ENCODE measurements at regions not wholly inside any gene's neighbourhood (a gene's known extent, or its start where the extent isn't known, plus 50 kb on each side); places are given as distances from the start of the nearest gene placed in this dataset.
"Not testable (repeated sequence)": the region's sequence is repeated elsewhere in the genome, so short reads cannot be mapped to it uniquely, and the experiment has no call there.

GRCh38 chr2:161070693-161071479, 89.3 kb upstream of the TANK start:
- TF ChIP-seq CTCF (IDR thresholded peaks at IDR 0.05; ENCODE audit: insufficient read depth in 1 of 2, low read depth in 1 of 2, low read length in 1 of 2, severe bottlenecking in 1 of 2, unreplicated experiment in 1 of 2), result no peak
- no peaks in the 10 kb centered on the region for H3K9me3 ChIP-seq
- ChIA-PET POLR2A (no interaction called here), CTCF (no interaction called here)
- Mint-ChIP-seq H3K36me3 (ENCODE audit: insufficient read depth, unreplicated experiment) (no peaks in the 10 kb centered on the region), H3K27ac (ENCODE audit: unreplicated experiment) (no peak overlapping the region), H3K4me1 (ENCODE audit: low read depth, unreplicated experiment) (no peaks in the 10 kb centered on the region), H3K9me3 (ENCODE audit: unreplicated experiment) (no peaks in the 10 kb centered on the region), H3K4me3 (ENCODE audit: unreplicated experiment) (no peak overlapping the region), H3K27me3 (ENCODE audit: insufficient read depth, unreplicated experiment) (no peaks in the 10 kb centered on the region)
- H3K4me1 ChIP-seq, result no peaks in the 10 kb centered on the region
- DNase-seq, result no peak
- H3K27me3 ChIP-seq (replicated peaks; ENCODE audit: control insufficient read depth, insufficient read depth, low read length), result no peaks in the 10 kb centered on the region
- no TSS peak for BruUV-seq (replicated peaks)
- H3K36me3 ChIP-seq (ENCODE audit: control insufficient read depth, insufficient read depth, low read length), result no peaks in the 10 kb centered on the region
- no peak overlapping the region for H3K4me3 ChIP-seq (ENCODE audit: low read depth, low read length)
- intact Hi-C loops (cut with micrococcal nuclease; ENCODE audit: unreplicated experiment), result no loop called here

GRCh38 chr2:161072436-161072835, 87.8 kb upstream of the TANK start:
- not testable (repeated sequence) for BruUV-seq (replicated peaks)

GRCh38 chr2:161075701-161076100, 84.5 kb upstream of the TANK start:
- TF ChIP-seq CTCF (IDR thresholded peaks at IDR 0.05; ENCODE audit: insufficient read depth in 1 of 2, low read depth in 1 of 2, low read length in 1 of 2, severe bottlenecking in 1 of 2, unreplicated experiment in 1 of 2), result no peak
- CTCF ChIA-PET, result no interaction called here
- no peaks in the 10 kb centered on the region for H3K9me3 ChIP-seq
- Mint-ChIP-seq H3K36me3 (ENCODE audit: insufficient read depth, unreplicated experiment) (no peaks in the 10 kb centered on the region), H3K27me3 (ENCODE audit: insufficient read depth, unreplicated experiment) (no peaks in the 10 kb centered on the region), H3K4me1 (ENCODE audit: low read depth, unreplicated experiment) (no peaks in the 10 kb centered on the region), H3K27ac (ENCODE audit: unreplicated experiment) (no peak overlapping the region), H3K4me3 (ENCODE audit: unreplicated experiment) (no peak overlapping the region), H3K9me3 (ENCODE audit: unreplicated experiment) (no peaks in the 10 kb centered on the region)
- intact Hi-C loops (cut with micrococcal nuclease; ENCODE audit: unreplicated experiment), result no loop called here
- H3K4me1 ChIP-seq, result no peaks in the 10 kb centered on the region
- no peaks in the 10 kb centered on the region for H3K27me3 ChIP-seq (replicated peaks; ENCODE audit: control insufficient read depth, insufficient read depth, low read length)
- POLR2A ChIA-PET, result no interaction called here
- no TSS peak for BruUV-seq (replicated peaks)
- no peak for DNase-seq
- H3K4me3 ChIP-seq (ENCODE audit: low read depth, low read length), result no peak overlapping the region
- H3K36me3 ChIP-seq (ENCODE audit: control insufficient read depth, insufficient read depth, low read length), result no peaks in the 10 kb centered on the region

More at GRCh38 chr2:161072436-161072835, 87.8 kb upstream of the TANK start:
- H3K9me3 Mint-ChIP-seq (ENCODE audit: unreplicated experiment); H3K27me3 ChIP-seq (replicated peaks; ENCODE audit: control insufficient read depth, insufficient read depth, low read length); H3K4me1 ChIP-seq; H3K4me3 ChIP-seq (ENCODE audit: low read depth, low read length); POLR2A ChIA-PET; DNase-seq; H3K4me3 Mint-ChIP-seq (ENCODE audit: unreplicated experiment); H3K36me3 Mint-ChIP-seq (ENCODE audit: insufficient read depth, unreplicated experiment); H3K27ac Mint-ChIP-seq (ENCODE audit: unreplicated experiment); H3K4me1 Mint-ChIP-seq (ENCODE audit: low read depth, unreplicated experiment); H3K9me3 ChIP-seq; H3K27me3 Mint-ChIP-seq (ENCODE audit: insufficient read depth, unreplicated experiment); H3K36me3 ChIP-seq (ENCODE audit: control insufficient read depth, insufficient read depth, low read length); intact Hi-C loops (cut with micrococcal nuclease; ENCODE audit: unreplicated experiment); CTCF ChIA-PET: not testable (repeated sequence)
